SK-N-SH (cell line): ENCODE measurements at regions not wholly inside any gene's neighbourhood (a gene's known extent, or its start where the extent isn't known, plus 50 kb on each side); places are given as distances from the start of the nearest gene placed in this dataset.

ENCODE experiments used
- CTCF ChIA-PET: fragments of 300-600, 350-600 bp; formaldehyde crosslinking; extraction: SDS; loops from one replicate; lab custom pipeline; 2021; lab: Yijun Ruan, JAX
- POLR2A ChIA-PET: fragments of 350-600 bp; sonication (Branson Sonifier 250); formaldehyde crosslinking; extraction: SDS; loops from one replicate; lab custom pipeline; 2020; ENCODE audit warnings: antibody characterized with exemption, inconsistent platforms; lab: Yijun Ruan, JAX
- DNase-seq: peaks from one replicate; pipeline ENCODE4 v3.0.0; 2012
- H2AFZ ChIP-seq: fragments of 200-600 bp; sonication (generic); 2 replicates; pipeline ENCODE4 v1.8.1; 2016; ENCODE audit warnings: antibody characterized with exemption, mild to moderate bottlenecking, low read depth
- H3F3A ChIP-seq: fragments of 200-600 bp; sonication (generic); replicated peaks from 2 replicates; pipeline ENCODE3; 2016; ENCODE audit warnings: antibody characterized with exemption, mild to moderate bottlenecking; ENCODE audit not compliant: insufficient read depth
- H3K27ac ChIP-seq, 2 experiments: fragments of 200-500 bp in 1 of 2; fragments of 200-600 bp in 1 of 2; sonication (Bioruptor generic) in 1 of 2; sonication (generic), shearing (Covaris generic) in 1 of 2; 2 replicates each; pipeline versions ENCODE4 v1.5.1 to v1.6.1; 2014 to 2016; ENCODE audit warnings: low read depth in 2 of 2, inconsistent platforms in 1 of 2, low read length in 1 of 2, mild to moderate bottlenecking in 1 of 2, mixed read lengths in 1 of 2
- H3K27me3 ChIP-seq: fragments of 200-600 bp; sonication (generic), shearing (Covaris generic); 2 replicates; pipeline ENCODE4 v1.6.1; 2016; ENCODE audit warnings: mixed run types; ENCODE audit not compliant: insufficient read depth
- H3K36me3 ChIP-seq, 2 experiments: fragments of 200-500 bp in 1 of 2; fragments of 200-600 bp in 1 of 2; sonication (Bioruptor generic) in 1 of 2; sonication (generic) in 1 of 2; replicated peaks in 1 of 2; 2 replicates each; pipeline versions ENCODE3 to v1.5.1; 2014 to 2016; ENCODE audit warnings: low read length in 1 of 2, mild to moderate bottlenecking in 1 of 2; ENCODE audit not compliant: insufficient read depth in 2 of 2, control insufficient read depth in 1 of 2
- H3K4me1 ChIP-seq, 2 experiments: fragments of 200-500 bp in 1 of 2; fragments of 200-600 bp in 1 of 2; sonication (Bioruptor generic) in 1 of 2; sonication (generic), shearing (Covaris generic) in 1 of 2; 2 replicates each; pipeline versions ENCODE4 v1.5.1 to v1.6.1; 2014 to 2016; ENCODE audit warnings: low read depth in 1 of 2, low read length in 1 of 2, mixed run types in 1 of 2; ENCODE audit not compliant: insufficient read depth in 2 of 2, control insufficient read depth in 1 of 2
- H3K4me2 ChIP-seq: fragments of 200-600 bp; sonication (generic), shearing (Covaris generic); 2 replicates; pipeline ENCODE4 v1.6.1; 2017; ENCODE audit warnings: mixed run types
- H3K4me3 ChIP-seq, 2 experiments: fragments of 200-500 bp in 1 of 2; fragments of 200-600 bp in 1 of 2; sonication (Bioruptor generic) in 1 of 2; sonication (generic), shearing (Covaris generic) in 1 of 2; 2 replicates each; pipeline versions ENCODE4 v1.5.1 to v1.8.1; 2014 to 2016; ENCODE audit warnings: low read depth in 2 of 2, inconsistent platforms in 1 of 2, low read length in 1 of 2, mild to moderate bottlenecking in 1 of 2, mixed read lengths in 1 of 2, moderate library complexity in 1 of 2
- H3K79me2 ChIP-seq: fragments of 200-600 bp; sonication (generic); 2 replicates; pipeline ENCODE4 v1.8.1; 2017; ENCODE audit warnings: mild to moderate bottlenecking; ENCODE audit not compliant: insufficient read depth
- H3K9ac ChIP-seq: fragments of 200-600 bp; sonication (generic); 2 replicates; pipeline ENCODE4 v1.6.1; 2017; ENCODE audit warnings: mixed run types
- H3K9me2 ChIP-seq: fragments of 200-600 bp; sonication (generic); 2 replicates; pipeline ENCODE4 v1.6.1; 2017; ENCODE audit warnings: mixed run types
- H3K9me3 ChIP-seq: fragments of 200-600 bp; sonication (generic); 2 replicates; pipeline ENCODE4 v1.6.1; 2017; ENCODE audit warnings: mixed run types, mild to moderate bottlenecking, moderate library complexity
- H4K20me1 ChIP-seq: fragments of 200-600 bp; sonication (generic); 2 replicates; pipeline ENCODE4 v1.6.1; 2017; ENCODE audit warnings: mild to moderate bottlenecking, mixed run types; ENCODE audit not compliant: insufficient read depth
- FOSL2 ChIP-seq: IDR thresholded peaks from 2 replicates; pipeline ENCODE4 v1.4.0; 2012; ENCODE audit warnings: low read depth, mild to moderate bottlenecking, moderate library complexity, borderline replicate concordance
- GABPA ChIP-seq: IDR thresholded peaks from 2 replicates; pipeline ENCODE4 v1.4.0; 2012; ENCODE audit warnings: low read depth, mild to moderate bottlenecking
- GATA2 ChIP-seq: sonication (generic); formaldehyde crosslinking; IDR thresholded peaks from 2 replicates; pipeline ENCODE4 v1.5.0; 2020; ENCODE audit warnings: mild to moderate bottlenecking, missing genetic modification reagents
- MEF2A ChIP-seq: IDR thresholded peaks from 2 replicates; pipeline ENCODE4 v1.4.0; 2012; ENCODE audit warnings: low read depth, borderline replicate concordance
- MXI1 ChIP-seq: IDR thresholded peaks from 2 replicates; pipeline ENCODE4 v1.6.1; 2012; ENCODE audit warnings: mild to moderate bottlenecking, low read depth, low read length, improper control_type of control experiment
- POLR2AphosphoS5 ChIP-seq: IDR thresholded peaks from 2 replicates; pipeline ENCODE4 v1.6.1; 2012; ENCODE audit warnings: low read depth, low read length
- RAD21 ChIP-seq: IDR thresholded peaks from 2 replicates; pipeline ENCODE4 v1.6.1; 2012; ENCODE audit warnings: mild to moderate bottlenecking, low read length
- RCOR1 ChIP-seq: fragments of 150-350 bp; IDR thresholded peaks from 2 replicates; pipeline ENCODE4 v1.6.1; 2017; ENCODE audit warnings: antibody characterized with exemption, low read length
- TCF12 ChIP-seq: IDR thresholded peaks from 2 replicates; pipeline ENCODE4 v1.4.0; 2012
- TEAD4 ChIP-seq: IDR thresholded peaks from 2 replicates; pipeline ENCODE4 v1.4.0; 2012; ENCODE audit warnings: mild to moderate bottlenecking, borderline replicate concordance; ENCODE audit not compliant: insufficient read depth
- YY1 ChIP-seq: IDR thresholded peaks from 2 replicates; pipeline ENCODE4 v1.4.0; 2012; ENCODE audit warnings: low read depth, mild to moderate bottlenecking
- WGBS: methylation state at CpG from one replicate; pipeline ENCODE4 v1.1.6; 2017; ENCODE audit warnings: low lambda C conversion rate; 5-methylcytosine and 5-hydroxymethylcytosine counted together
- TF ChIP-seq, protein P1 (sequence below): fragments of 150-350 bp; IDR thresholded peaks from 2 replicates; pipeline ENCODE4 v1.6.1; 2017; ENCODE audit warnings: antibody characterized with exemption, low read length, low read depth, borderline replicate concordance
- TF ChIP-seq, protein P2 (sequence below): IDR thresholded peaks from 2 replicates; pipeline ENCODE4 v1.4.0; 2012; ENCODE audit warnings: low read depth, borderline replicate concordance
- TF ChIP-seq, protein P3 (sequence below): IDR thresholded peaks from 2 replicates; pipeline ENCODE4 v1.6.1; 2012; ENCODE audit warnings: mild to moderate bottlenecking, low read depth, low read length, moderate library complexity

DNA sequence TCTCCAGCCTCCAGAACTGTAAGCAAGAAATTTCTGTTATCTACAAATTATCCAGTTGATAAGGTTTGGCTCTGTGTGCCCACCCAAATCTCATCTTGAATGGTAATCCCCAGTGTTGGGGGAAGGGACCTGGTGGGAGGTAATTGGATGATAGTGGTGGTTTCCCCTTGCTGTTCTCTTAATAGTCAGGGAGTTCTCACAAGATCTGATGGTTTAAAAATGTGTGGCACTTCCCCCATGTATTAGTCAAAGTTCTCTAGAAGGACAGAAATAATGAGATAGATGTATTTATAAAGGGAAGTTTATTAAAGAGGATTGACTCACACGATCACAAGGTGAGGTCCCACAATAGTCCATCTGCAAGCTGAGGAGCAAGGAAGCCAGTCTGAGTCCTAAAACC is 56.2 kb upstream of the APBB1IP start:
- Histone ChIP-seq H3K4me1 (no peaks in the 10 kb centered on the region), H3K27me3 (no peaks in the 10 kb centered on the region), H3F3A (no peaks in the 10 kb centered on the region), H3K4me2 (no peak overlapping the region), H3K9me2 (no peaks in the 10 kb centered on the region), H3K79me2 (no peaks in the 10 kb centered on the region), H3K36me3 (no peaks in the 10 kb centered on the region), H3K4me3 (no peak overlapping the region), H2AFZ (no peak overlapping the region), H3K9ac (no peak overlapping the region), H4K20me1 (no peaks in the 10 kb centered on the region), H3K9me3 (no peaks in the 10 kb centered on the region), H3K27ac (no peak overlapping the region)
- TF ChIP-seq MEF2A = no peak
- TF ChIP-seq POLR2AphosphoS5 = no peak
- no peak for TF ChIP-seq FOSL2
- no peak for TF ChIP-seq YY1
- no peak for TF ChIP-seq TEAD4
- no peak for TF ChIP-seq GATA2 (CRISPR knock-in tag)
- no peak for TF ChIP-seq RCOR1
- TF ChIP-seq TCF12 = no peak
- TF ChIP-seq GABPA = no peak
- TF ChIP-seq, protein P1, sequence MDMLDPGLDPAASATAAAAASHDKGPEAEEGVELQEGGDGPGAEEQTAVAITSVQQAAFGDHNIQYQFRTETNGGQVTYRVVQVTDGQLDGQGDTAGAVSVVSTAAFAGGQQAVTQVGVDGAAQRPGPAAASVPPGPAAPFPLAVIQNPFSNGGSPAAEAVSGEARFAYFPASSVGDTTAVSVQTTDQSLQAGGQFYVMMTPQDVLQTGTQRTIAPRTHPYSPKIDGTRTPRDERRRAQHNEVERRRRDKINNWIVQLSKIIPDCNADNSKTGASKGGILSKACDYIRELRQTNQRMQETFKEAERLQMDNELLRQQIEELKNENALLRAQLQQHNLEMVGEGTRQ = no peak
- TF ChIP-seq, protein P2, sequence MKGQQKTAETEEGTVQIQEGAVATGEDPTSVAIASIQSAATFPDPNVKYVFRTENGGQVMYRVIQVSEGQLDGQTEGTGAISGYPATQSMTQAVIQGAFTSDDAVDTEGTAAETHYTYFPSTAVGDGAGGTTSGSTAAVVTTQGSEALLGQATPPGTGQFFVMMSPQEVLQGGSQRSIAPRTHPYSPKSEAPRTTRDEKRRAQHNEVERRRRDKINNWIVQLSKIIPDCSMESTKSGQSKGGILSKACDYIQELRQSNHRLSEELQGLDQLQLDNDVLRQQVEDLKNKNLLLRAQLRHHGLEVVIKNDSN = no peak
- TF ChIP-seq MXI1 = no peak
- TF ChIP-seq RAD21 = no peak
- WGBS = 4% methylated on average over 1 of the region's 1 CpG
- no peak for DNase-seq
- ChIA-PET POLR2A (no interaction called here), CTCF (no interaction called here)

DNA sequence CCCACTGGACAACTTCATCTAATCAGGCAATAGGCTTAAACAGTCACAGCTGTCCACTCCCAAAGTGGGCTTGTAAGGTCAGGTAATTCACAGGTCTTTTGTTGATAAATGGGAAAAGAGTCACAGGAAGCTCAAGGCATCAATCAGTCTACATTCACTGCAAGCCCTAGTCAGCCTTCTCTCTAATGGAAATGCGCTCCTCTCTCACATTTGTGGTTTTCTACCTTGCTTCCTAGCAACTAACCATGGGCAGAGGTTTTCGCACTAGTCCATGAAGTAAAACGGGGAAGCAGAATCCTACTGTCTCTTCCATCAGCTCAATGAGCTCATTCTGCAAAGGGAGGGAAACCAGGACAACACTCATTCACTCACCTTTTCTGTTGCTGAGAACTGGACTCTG is 53.5 kb upstream of the APBB1IP start:
- no peaks in the 10 kb centered on the region for H3K9me3 ChIP-seq
- H3K9ac ChIP-seq = no peak overlapping the region
- POLR2A ChIA-PET = no interaction called here
- CTCF ChIA-PET = no interaction called here
- no peaks in the 10 kb centered on the region for H4K20me1 ChIP-seq
- no peak overlapping the region for H2AFZ ChIP-seq
- 41% methylated on average over 3 of the region's 3 CpGs for WGBS
- H3K4me1 ChIP-seq = no peaks in the 10 kb centered on the region
- no peak overlapping the region for H3K27ac ChIP-seq
- no peak for DNase-seq
- H3K9me2 ChIP-seq = no peaks in the 10 kb centered on the region
- no peaks in the 10 kb centered on the region for H3K79me2 ChIP-seq
- no peak for TF ChIP-seq RCOR1
- TF ChIP-seq, protein P3, sequence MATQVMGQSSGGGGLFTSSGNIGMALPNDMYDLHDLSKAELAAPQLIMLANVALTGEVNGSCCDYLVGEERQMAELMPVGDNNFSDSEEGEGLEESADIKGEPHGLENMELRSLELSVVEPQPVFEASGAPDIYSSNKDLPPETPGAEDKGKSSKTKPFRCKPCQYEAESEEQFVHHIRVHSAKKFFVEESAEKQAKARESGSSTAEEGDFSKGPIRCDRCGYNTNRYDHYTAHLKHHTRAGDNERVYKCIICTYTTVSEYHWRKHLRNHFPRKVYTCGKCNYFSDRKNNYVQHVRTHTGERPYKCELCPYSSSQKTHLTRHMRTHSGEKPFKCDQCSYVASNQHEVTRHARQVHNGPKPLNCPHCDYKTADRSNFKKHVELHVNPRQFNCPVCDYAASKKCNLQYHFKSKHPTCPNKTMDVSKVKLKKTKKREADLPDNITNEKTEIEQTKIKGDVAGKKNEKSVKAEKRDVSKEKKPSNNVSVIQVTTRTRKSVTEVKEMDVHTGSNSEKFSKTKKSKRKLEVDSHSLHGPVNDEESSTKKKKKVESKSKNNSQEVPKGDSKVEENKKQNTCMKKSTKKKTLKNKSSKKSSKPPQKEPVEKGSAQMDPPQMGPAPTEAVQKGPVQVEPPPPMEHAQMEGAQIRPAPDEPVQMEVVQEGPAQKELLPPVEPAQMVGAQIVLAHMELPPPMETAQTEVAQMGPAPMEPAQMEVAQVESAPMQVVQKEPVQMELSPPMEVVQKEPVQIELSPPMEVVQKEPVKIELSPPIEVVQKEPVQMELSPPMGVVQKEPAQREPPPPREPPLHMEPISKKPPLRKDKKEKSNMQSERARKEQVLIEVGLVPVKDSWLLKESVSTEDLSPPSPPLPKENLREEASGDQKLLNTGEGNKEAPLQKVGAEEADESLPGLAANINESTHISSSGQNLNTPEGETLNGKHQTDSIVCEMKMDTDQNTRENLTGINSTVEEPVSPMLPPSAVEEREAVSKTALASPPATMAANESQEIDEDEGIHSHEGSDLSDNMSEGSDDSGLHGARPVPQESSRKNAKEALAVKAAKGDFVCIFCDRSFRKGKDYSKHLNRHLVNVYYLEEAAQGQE = no peak
- no peaks in the 10 kb centered on the region for H3K36me3 ChIP-seq
- H3K27me3 ChIP-seq = no peaks in the 10 kb centered on the region
- no peaks in the 10 kb centered on the region for H3F3A ChIP-seq
- no peak overlapping the region for H3K4me2 ChIP-seq
- H3K4me3 ChIP-seq = no peak overlapping the region
